ENCODE measurements at regions not wholly inside any gene's neighbourhood (a gene's known extent, or its start where the extent isn't known, plus 50 kb on each side); places are given as distances from the start of the nearest gene placed in this dataset.

DNA sequence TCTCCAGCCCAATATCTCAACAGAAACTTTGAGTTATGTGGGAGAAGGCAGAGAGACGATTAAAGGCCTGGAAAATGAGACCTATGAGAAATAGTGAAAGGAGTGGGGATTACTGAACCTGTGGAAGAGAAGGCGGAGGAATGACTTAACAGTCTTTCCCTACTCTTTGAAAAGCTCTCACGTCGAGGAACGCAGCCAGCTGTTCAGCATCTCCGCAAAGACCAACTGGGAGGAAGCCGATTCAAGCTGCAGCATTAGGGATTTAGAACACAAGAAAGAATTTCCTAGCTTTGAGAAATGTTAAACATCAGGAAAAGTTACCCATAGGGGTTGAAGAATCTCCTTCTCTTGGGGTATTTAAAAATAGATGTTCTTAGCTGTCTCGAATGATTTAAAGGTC lies 233.2 kb upstream of the PARD3B start:
- Mint-ChIP-seq H3K36me3 (ENCODE audit: low read depth) (no peaks in the 10 kb centered on the region), H3K27me3 (ENCODE audit: insufficient read depth, low read depth, poor library complexity) (no peaks in the 10 kb centered on the region), H3K27ac (peak overlapping the region; percentile 57), H3K4me1 (peaks cover 43% of the 10 kb centered on the region), H3K9me3 (no peaks in the 10 kb centered on the region), H3K4me3 (no peak overlapping the region)
- no peak overlapping the region for H2AFZ ChIP-seq
- TF ChIP-seq JUNB (IDR thresholded peaks at IDR 0.05; ENCODE audit: unreplicated experiment) = no peak
- no peak for TF ChIP-seq CTCF (conservative IDR thresholded peaks at IDR 0.05; ENCODE audit: low read depth in 2 of 2)
- TF ChIP-seq, protein P1, sequence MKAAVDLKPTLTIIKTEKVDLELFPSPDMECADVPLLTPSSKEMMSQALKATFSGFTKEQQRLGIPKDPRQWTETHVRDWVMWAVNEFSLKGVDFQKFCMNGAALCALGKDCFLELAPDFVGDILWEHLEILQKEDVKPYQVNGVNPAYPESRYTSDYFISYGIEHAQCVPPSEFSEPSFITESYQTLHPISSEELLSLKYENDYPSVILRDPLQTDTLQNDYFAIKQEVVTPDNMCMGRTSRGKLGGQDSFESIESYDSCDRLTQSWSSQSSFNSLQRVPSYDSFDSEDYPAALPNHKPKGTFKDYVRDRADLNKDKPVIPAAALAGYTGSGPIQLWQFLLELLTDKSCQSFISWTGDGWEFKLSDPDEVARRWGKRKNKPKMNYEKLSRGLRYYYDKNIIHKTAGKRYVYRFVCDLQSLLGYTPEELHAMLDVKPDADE (IDR thresholded peaks at IDR 0.05) = no peak
- TF ChIP-seq ZNF331 (CRISPR knock-in tag; IDR thresholded peaks at IDR 0.05; ENCODE audit: low read depth) = no peak
- H3K79me2 ChIP-seq (replicated peaks; ENCODE audit: insufficient read depth) = no peaks in the 10 kb centered on the region
- no peak overlapping the region for H3K4me3 ChIP-seq
- peaks cover 27% of the 10 kb centered on the region for H3K4me1 ChIP-seq (ENCODE audit: insufficient read depth)
- ATAC-seq (no peak), DNase-seq (ENCODE audit: low spot score) (peak; percentile 6)
- H3K4me2 ChIP-seq = 0 out of 2 replicates have a peak overlapping the region, but pooled peaks have one; percentile 65
- no peaks in the 10 kb centered on the region for H3K27me3 ChIP-seq (ENCODE audit: insufficient read depth)
- H3K27ac ChIP-seq (ENCODE audit: low read depth) = no peak overlapping the region
- H3F3A ChIP-seq (replicated peaks; ENCODE audit: low read depth) = 0 out of 2 replicates have a peak, but pooled peaks cover 2% of the 10 kb centered on the region
- H3K36me3 ChIP-seq (ENCODE audit: insufficient read depth) = no peaks in the 10 kb centered on the region
- H4K20me1 ChIP-seq (replicated peaks; ENCODE audit: insufficient read depth) = no peaks in the 10 kb centered on the region
- no peaks in the 10 kb centered on the region; the same call in 1 of the 2 replicates for H3K9me2 ChIP-seq (ENCODE audit: insufficient read depth)

- H3K36me3 Mint-ChIP-seq (ENCODE audit: low read depth) = no peaks in the 10 kb centered on the region
- peak overlapping the region; percentile 46 for H3K27ac ChIP-seq (ENCODE audit: low read depth)
- peak overlapping the region; percentile 65 for H3K4me2 ChIP-seq
- H3K36me3 ChIP-seq (ENCODE audit: insufficient read depth) = no peaks in the 10 kb centered on the region
- H3K27ac Mint-ChIP-seq = peak overlapping the region; percentile 93
- ATAC-seq (peak; percentile 93), DNase-seq (ENCODE audit: low spot score) (peak; percentile 41)
- peaks cover 27% of the 10 kb centered on the region for H3K4me1 ChIP-seq (ENCODE audit: insufficient read depth)
- no peaks in the 10 kb centered on the region; the same call in 1 of the 2 replicates for H3K9me2 ChIP-seq (ENCODE audit: insufficient read depth)
- H3K27me3 Mint-ChIP-seq (ENCODE audit: insufficient read depth, low read depth, poor library complexity) = peaks cover 3% of the 10 kb centered on the region
- H4K20me1 ChIP-seq (replicated peaks; ENCODE audit: insufficient read depth) = no peaks in the 10 kb centered on the region
- 0 out of 2 replicates have a peak, but pooled peaks cover 2% of the 10 kb centered on the region for H3F3A ChIP-seq (replicated peaks; ENCODE audit: low read depth)
- H3K4me1 Mint-ChIP-seq = peaks cover 43% of the 10 kb centered on the region
- H2AFZ ChIP-seq = peak overlapping the region; percentile 39; the same call in 1 of the 2 replicates
- no peaks in the 10 kb centered on the region for H3K79me2 ChIP-seq (replicated peaks; ENCODE audit: insufficient read depth)
- no peaks in the 10 kb centered on the region for H3K9me3 Mint-ChIP-seq
- TF ChIP-seq ZNF114 (CRISPR knock-in tag; IDR thresholded peaks at IDR 0.05) (0 out of 2 replicates have a peak, but pooled peaks have one; percentile 36), REST (IDR thresholded peaks at IDR 0.05; ENCODE audit: unreplicated experiment) (no peak), CREB1 (CRISPR knock-in tag; IDR thresholded peaks at IDR 0.05; ENCODE audit: low read depth) (peak; percentile 31; the same call in 1 of the 2 replicates)
- TF ChIP-seq, protein P2, sequence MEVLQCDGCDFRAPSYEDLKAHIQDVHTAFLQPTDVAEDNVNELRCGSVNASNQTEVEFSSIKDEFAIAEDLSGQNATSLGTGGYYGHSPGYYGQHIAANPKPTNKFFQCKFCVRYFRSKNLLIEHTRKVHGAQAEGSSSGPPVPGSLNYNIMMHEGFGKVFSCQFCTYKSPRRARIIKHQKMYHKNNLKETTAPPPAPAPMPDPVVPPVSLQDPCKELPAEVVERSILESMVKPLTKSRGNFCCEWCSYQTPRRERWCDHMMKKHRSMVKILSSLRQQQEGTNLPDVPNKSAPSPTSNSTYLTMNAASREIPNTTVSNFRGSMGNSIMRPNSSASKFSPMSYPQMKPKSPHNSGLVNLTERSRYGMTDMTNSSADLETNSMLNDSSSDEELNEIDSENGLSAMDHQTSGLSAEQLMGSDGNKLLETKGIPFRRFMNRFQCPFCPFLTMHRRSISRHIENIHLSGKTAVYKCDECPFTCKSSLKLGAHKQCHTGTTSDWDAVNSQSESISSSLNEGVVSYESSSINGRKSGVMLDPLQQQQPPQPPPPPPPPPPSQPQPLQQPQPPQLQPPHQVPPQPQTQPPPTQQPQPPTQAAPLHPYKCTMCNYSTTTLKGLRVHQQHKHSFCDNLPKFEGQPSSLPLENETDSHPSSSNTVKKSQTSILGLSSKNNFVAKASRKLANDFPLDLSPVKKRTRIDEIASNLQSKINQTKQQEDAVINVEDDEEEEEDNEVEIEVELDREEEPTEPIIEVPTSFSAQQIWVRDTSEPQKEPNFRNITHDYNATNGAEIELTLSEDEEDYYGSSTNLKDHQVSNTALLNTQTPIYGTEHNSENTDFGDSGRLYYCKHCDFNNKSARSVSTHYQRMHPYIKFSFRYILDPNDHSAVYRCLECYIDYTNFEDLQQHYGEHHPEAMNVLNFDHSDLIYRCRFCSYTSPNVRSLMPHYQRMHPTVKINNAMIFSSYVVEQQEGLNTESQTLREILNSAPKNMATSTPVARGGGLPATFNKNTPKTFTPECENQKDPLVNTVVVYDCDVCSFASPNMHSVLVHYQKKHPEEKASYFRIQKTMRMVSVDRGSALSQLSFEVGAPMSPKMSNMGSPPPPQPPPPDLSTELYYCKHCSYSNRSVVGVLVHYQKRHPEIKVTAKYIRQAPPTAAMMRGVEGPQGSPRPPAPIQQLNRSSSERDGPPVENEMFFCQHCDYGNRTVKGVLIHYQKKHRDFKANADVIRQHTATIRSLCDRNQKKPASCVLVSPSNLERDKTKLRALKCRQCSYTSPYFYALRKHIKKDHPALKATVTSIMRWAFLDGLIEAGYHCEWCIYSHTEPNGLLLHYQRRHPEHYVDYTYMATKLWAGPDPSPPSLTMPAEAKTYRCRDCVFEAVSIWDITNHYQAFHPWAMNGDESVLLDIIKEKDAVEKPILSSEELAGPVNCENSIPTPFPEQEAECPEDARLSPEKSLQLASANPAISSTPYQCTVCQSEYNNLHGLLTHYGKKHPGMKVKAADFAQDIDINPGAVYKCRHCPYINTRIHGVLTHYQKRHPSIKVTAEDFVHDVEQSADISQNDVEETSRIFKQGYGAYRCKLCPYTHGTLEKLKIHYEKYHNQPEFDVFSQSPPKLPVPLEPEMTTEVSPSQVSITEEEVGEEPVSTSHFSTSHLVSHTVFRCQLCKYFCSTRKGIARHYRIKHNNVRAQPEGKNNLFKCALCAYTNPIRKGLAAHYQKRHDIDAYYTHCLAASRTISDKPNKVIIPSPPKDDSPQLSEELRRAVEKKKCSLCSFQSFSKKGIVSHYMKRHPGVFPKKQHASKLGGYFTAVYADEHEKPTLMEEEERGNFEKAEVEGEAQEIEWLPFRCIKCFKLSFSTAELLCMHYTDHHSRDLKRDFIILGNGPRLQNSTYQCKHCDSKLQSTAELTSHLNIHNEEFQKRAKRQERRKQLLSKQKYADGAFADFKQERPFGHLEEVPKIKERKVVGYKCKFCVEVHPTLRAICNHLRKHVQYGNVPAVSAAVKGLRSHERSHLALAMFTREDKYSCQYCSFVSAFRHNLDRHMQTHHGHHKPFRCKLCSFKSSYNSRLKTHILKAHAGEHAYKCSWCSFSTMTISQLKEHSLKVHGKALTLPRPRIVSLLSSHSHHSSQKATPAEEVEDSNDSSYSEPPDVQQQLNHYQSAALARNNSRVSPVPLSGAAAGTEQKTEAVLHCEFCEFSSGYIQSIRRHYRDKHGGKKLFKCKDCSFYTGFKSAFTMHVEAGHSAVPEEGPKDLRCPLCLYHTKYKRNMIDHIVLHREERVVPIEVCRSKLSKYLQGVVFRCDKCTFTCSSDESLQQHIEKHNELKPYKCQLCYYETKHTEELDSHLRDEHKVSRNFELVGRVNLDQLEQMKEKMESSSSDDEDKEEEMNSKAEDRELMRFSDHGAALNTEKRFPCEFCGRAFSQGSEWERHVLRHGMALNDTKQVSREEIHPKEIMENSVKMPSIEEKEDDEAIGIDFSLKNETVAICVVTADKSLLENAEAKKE (CRISPR knock-in tag; IDR thresholded peaks at IDR 0.05) = peak; percentile 64; the same call in 1 of the 2 replicates
- H3K4me3 Mint-ChIP-seq = peak overlapping the region; percentile 20; the same call in 1 of the 3 replicates
- H3K27me3 ChIP-seq (ENCODE audit: insufficient read depth) = no peaks in the 10 kb centered on the region
- no peak overlapping the region for H3K4me3 ChIP-seq
These were observed 232.0 kb upstream of the PARD3B start for GRCh38 chr2:204313256-204313655.

Measured in GM23338 (cell line).